KMS-11 (cell line): ENCODE measurements at regions not wholly inside any gene's neighbourhood (a gene's known extent, or its start where the extent isn't known, plus 50 kb on each side); places are given as distances from the start of the nearest gene placed in this dataset.
"Not testable (repeated sequence)": the region's sequence is repeated elsewhere in the genome, so short reads cannot be mapped to it uniquely, and the experiment has no call there.

Source experiments
- H2AFZ ChIP-seq: fragments of 200-600 bp; sonication (generic); 2 replicates; pipeline ENCODE4 v1.6.1; 2016; ENCODE audit warnings: antibody characterized with exemption, mixed run types, low read depth
- H3K27ac ChIP-seq: fragments of 200-600 bp; sonication (generic); 2 replicates; pipeline ENCODE4 v1.6.1; 2016; ENCODE audit warnings: mild to moderate bottlenecking, mixed run types
- H3K27me3 ChIP-seq: fragments of 200-600 bp; sonication (generic); 2 replicates; pipeline ENCODE4 v1.6.1; 2017; ENCODE audit warnings: mild to moderate bottlenecking, low read depth, mixed run types, moderate library complexity; ENCODE audit not compliant: insufficient read depth
- H3K36me3 ChIP-seq: fragments of 200-600 bp; sonication (generic); 2 replicates; pipeline ENCODE4 v1.6.1; 2017; ENCODE audit warnings: mild to moderate bottlenecking, mixed run types; ENCODE audit not compliant: insufficient read depth
- H3K4me1 ChIP-seq: fragments of 200-600 bp; sonication (generic); 2 replicates; pipeline ENCODE4 v1.6.1; 2016; ENCODE audit warnings: mild to moderate bottlenecking, low read depth, mixed run types; ENCODE audit not compliant: poor library complexity, severe bottlenecking
- H3K4me2 ChIP-seq: fragments of 200-600 bp; sonication (generic); 2 replicates; pipeline ENCODE4 v1.7.0; 2016; ENCODE audit warnings: mild to moderate bottlenecking, mixed run types
- H3K4me3 ChIP-seq: fragments of 200-600 bp; sonication (generic); IDR thresholded peaks from 2 replicates; pipeline ENCODE4 v1.6.1; 2017; ENCODE audit warnings: low read depth, low read length, mixed read lengths; ENCODE audit not compliant: insufficient read depth
- H3K79me2 ChIP-seq: fragments of 200-600 bp; sonication (generic); 2 replicates; pipeline ENCODE4 v1.6.1; 2016; ENCODE audit warnings: low read depth, mixed run types; ENCODE audit not compliant: insufficient read depth
- H3K9ac ChIP-seq: fragments of 200-600 bp; sonication (generic); 2 replicates; pipeline ENCODE4 v1.6.1; 2016; ENCODE audit warnings: mild to moderate bottlenecking, mixed run types
- H4K20me1 ChIP-seq: fragments of 200-600 bp; sonication (generic); 2 replicates; pipeline ENCODE4 v1.6.1; 2016; ENCODE audit warnings: mild to moderate bottlenecking, mixed run types; ENCODE audit not compliant: insufficient read depth
- TF ChIP-seq, protein P1 (sequence below): fragments of 200-600 bp; sonication (generic); conservative IDR thresholded peaks from 2 replicates; pipeline ENCODE4 v1.6.1; 2017; ENCODE audit warnings: low read depth, mild to moderate bottlenecking, antibody characterized with exemption, low read length, moderate library complexity, mixed read lengths

GRCh38 chrX:65879977-65880799, 159.7 kb downstream of the VSIG4 start:
- Histone ChIP-seq H3K4me1 (peaks cover 11% of the 10 kb centered on the region), H3K27ac (no peak overlapping the region), H3K9ac (no peak overlapping the region), H3K36me3 (no peaks in the 10 kb centered on the region), H2AFZ (no peak overlapping the region), H3K27me3 (no peaks in the 10 kb centered on the region), H3K79me2 (no peaks in the 10 kb centered on the region), H3K4me2 (no peak overlapping the region), H3K4me3 (no peak overlapping the region), H4K20me1 (no peaks in the 10 kb centered on the region)
- TF ChIP-seq, protein P1, sequence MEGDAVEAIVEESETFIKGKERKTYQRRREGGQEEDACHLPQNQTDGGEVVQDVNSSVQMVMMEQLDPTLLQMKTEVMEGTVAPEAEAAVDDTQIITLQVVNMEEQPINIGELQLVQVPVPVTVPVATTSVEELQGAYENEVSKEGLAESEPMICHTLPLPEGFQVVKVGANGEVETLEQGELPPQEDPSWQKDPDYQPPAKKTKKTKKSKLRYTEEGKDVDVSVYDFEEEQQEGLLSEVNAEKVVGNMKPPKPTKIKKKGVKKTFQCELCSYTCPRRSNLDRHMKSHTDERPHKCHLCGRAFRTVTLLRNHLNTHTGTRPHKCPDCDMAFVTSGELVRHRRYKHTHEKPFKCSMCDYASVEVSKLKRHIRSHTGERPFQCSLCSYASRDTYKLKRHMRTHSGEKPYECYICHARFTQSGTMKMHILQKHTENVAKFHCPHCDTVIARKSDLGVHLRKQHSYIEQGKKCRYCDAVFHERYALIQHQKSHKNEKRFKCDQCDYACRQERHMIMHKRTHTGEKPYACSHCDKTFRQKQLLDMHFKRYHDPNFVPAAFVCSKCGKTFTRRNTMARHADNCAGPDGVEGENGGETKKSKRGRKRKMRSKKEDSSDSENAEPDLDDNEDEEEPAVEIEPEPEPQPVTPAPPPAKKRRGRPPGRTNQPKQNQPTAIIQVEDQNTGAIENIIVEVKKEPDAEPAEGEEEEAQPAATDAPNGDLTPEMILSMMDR, result no peak

GRCh38 chrX:65878456-65878855, 161.4 kb downstream of the VSIG4 start:
- Histone ChIP-seq H3K27ac (no peak overlapping the region), H3K36me3 (no peaks in the 10 kb centered on the region), H3K4me2 (no peak overlapping the region), H3K4me1 (peaks cover 11% of the 10 kb centered on the region), H3K79me2 (no peaks in the 10 kb centered on the region), H3K4me3 (no peak overlapping the region), H2AFZ (no peak overlapping the region), H3K9ac (no peak overlapping the region), H3K27me3 (no peaks in the 10 kb centered on the region), H4K20me1 (no peaks in the 10 kb centered on the region)
- TF ChIP-seq, protein P1, result no peak

- H3K27me3 ChIP-seq, result no peaks in the 10 kb centered on the region
- no peaks in the 10 kb centered on the region for H3K79me2 ChIP-seq
- no peaks in the 10 kb centered on the region for H4K20me1 ChIP-seq
- TF ChIP-seq, protein P1, result no peak
- no peak overlapping the region for H3K9ac ChIP-seq
- H3K27ac ChIP-seq, result no peak overlapping the region
- H3K4me2 ChIP-seq, result no peak overlapping the region
- peaks cover 11% of the 10 kb centered on the region for H3K4me1 ChIP-seq
- no peaks in the 10 kb centered on the region for H3K36me3 ChIP-seq
- no peak overlapping the region for H3K4me3 ChIP-seq
- H2AFZ ChIP-seq, result no peak overlapping the region
Observed at GRCh38 chrX:65877953-65878352, 161.9 kb downstream of the VSIG4 start.

DNA sequence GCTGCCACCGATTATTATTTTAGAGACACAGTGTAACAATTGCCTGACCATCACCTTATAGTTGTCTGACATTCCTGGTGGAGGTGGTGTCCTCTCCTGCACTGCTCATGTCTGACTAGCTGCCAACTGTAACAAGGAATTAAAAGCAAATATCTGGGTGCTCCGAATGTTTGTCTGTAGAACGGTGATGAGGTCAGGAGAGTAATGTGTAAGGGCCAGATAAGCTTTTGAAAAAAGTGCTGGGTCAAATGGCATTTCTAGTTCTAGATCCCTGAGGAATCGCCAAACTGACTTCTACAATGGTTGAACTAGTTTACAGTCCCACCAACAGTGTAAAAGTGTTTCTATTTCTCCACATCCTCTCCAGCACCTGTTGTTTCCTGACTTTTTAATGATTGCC, 164.3 kb downstream of the VSIG4 start:
- H3K27ac ChIP-seq, H3K27me3 ChIP-seq, H3K36me3 ChIP-seq: not testable (repeated sequence)

DNA sequence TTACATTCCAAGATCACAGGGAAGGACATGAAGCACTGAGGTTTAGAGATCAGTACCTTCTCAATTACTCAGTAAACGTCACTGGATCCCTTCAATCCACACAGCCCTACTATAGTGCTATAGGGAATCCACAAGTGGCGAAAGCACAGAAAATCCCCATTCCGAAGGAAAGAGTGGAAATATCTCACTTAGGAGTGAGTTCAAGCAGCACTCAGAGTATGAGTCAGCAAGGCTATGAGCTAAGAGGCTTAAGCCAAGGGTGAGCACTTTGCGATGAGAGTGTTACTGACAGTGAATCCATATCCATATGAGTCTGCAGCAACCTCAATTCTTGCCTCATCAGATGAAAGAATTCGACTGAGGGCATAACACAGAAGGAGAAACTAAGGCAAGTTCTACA, 165.1 kb downstream of the VSIG4 start:
- Histone ChIP-seq H3K36me3 (no peaks in the 10 kb centered on the region), H3K9ac (no peak overlapping the region), H2AFZ (no peak overlapping the region), H3K4me1 (peaks cover 2% of the 10 kb centered on the region), H3K4me3 (no peak overlapping the region), H3K27ac (no peak overlapping the region), H4K20me1 (no peaks in the 10 kb centered on the region), H3K4me2 (no peak overlapping the region), H3K79me2 (no peaks in the 10 kb centered on the region), H3K27me3 (no peaks in the 10 kb centered on the region)
- TF ChIP-seq, protein P1, result no peak

More for the DNA sequence above, 164.3 kb downstream of the VSIG4 start:
- not testable (repeated sequence) for H4K20me1 ChIP-seq, H3K79me2 ChIP-seq, H3K4me2 ChIP-seq, H3K4me3 ChIP-seq, H3K9ac ChIP-seq, H2AFZ ChIP-seq
- peaks cover 10% of the 10 kb centered on the region for H3K4me1 ChIP-seq
